Stomach (tissue), 4 donors: ENCODE measurements at regions not wholly inside any gene's neighbourhood (a gene's known extent, or its start where the extent isn't known, plus 50 kb on each side); places are given as distances from the start of the nearest gene placed in this dataset.

Experiments
- POLR2A ChIP-seq, 4 donors: fragments of 450-650 bp; IDR thresholded peaks; one replicate each; pipeline ENCODE4 v1.6.1; 2016; ENCODE audit warnings: antibody characterized with exemption in 4 of 4, control low read depth in 2 of 4, mild to moderate bottlenecking in 1 of 4, moderate library complexity in 1 of 4
- TF ChIP-seq, protein P1 (sequence below), 7 experiments: fragments of 450-650 bp in 4 of 7; fragments of 200-600 bp in 3 of 7; sonication (generic) in 3 of 7; IDR thresholded peaks; one replicate each; pipeline ENCODE4 v1.5.1; 2016 to 2019; ENCODE audit warnings: antibody characterized with exemption in 7 of 7, control low read depth in 2 of 7, mild to moderate bottlenecking in 1 of 7

DNA sequence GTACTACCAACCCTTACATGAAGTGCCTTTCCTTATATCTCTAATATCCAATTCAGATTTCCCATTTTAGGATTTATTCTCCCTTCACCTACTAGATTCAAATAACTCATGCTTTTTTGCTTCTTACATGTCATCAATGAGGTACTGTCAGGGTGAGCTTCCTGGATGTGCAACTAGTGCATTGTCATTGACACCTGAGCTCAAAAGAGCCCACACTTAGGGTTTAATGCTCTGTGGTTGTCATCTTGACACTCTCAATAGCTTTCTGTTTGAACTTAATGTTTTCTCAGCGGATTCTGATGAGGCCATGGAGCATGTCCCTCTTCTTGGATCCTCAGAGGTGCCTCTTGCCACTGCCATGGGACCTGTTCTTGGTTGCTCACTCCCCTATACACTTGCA, 1033.3 kb upstream of the EYS start:
- no peak for TF ChIP-seq POLR2A (IDR thresholded peaks at IDR 0.05)
- TF ChIP-seq, protein P1, sequence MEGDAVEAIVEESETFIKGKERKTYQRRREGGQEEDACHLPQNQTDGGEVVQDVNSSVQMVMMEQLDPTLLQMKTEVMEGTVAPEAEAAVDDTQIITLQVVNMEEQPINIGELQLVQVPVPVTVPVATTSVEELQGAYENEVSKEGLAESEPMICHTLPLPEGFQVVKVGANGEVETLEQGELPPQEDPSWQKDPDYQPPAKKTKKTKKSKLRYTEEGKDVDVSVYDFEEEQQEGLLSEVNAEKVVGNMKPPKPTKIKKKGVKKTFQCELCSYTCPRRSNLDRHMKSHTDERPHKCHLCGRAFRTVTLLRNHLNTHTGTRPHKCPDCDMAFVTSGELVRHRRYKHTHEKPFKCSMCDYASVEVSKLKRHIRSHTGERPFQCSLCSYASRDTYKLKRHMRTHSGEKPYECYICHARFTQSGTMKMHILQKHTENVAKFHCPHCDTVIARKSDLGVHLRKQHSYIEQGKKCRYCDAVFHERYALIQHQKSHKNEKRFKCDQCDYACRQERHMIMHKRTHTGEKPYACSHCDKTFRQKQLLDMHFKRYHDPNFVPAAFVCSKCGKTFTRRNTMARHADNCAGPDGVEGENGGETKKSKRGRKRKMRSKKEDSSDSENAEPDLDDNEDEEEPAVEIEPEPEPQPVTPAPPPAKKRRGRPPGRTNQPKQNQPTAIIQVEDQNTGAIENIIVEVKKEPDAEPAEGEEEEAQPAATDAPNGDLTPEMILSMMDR (IDR thresholded peaks at IDR 0.05), result no peak
